HG03342 (cell line): ENCODE measurements at regions not wholly inside any gene's neighbourhood (a gene's known extent, or its start where the extent isn't known, plus 50 kb on each side); places are given as distances from the start of the nearest gene placed in this dataset.
A peak's percentile ranks its signal among the peaks of the same experiment; 100 is the strongest.
"Not testable (repeated sequence)": the region's sequence is repeated elsewhere in the genome, so short reads cannot be mapped to it uniquely, and the experiment has no call there.

Experiments
- ATAC-seq: cut with Tn5 transposase; IDR thresholded peaks from one replicate; pipeline ENCODE4 v1.9.1; 2021; ENCODE audit warnings: mild to moderate bottlenecking, moderate library complexity; ENCODE audit not compliant: unreplicated experiment

GRCh38 chr10:8128511-8128910 lies 74.0 kb downstream of the GATA3 start:
- no peak for ATAC-seq

- no peak for ATAC-seq
Measured at GRCh38 chr10:8129438-8129837, 75.0 kb downstream of the GATA3 start.

GRCh38 chr10:8130973-8131911 lies 76.8 kb downstream of the GATA3 start:
- ATAC-seq: peak; percentile 77

- ATAC-seq: peak; percentile 54
Measured at GRCh38 chr10:8133146-8133545, 78.7 kb downstream of the GATA3 start.

- no peak for ATAC-seq
Measured at GRCh38 chr10:8136736-8137135, 82.2 kb downstream of the GATA3 start.

GRCh38 chr10:8137272-8137681 lies 82.8 kb downstream of the GATA3 start:
- no peak for ATAC-seq

GRCh38 chr10:8137726-8138125 lies 83.2 kb downstream of the GATA3 start:
- ATAC-seq: no peak

- no peak for ATAC-seq
Measured at GRCh38 chr10:8138471-8138870, 84.0 kb downstream of the GATA3 start.

- no peak for ATAC-seq
Measured at GRCh38 chr10:8144496-8144895, 90.0 kb downstream of the GATA3 start.

GRCh38 chr10:8146650-8147049 lies 92.2 kb downstream of the GATA3 start:
- no peak for ATAC-seq

- no peak for ATAC-seq
Measured at GRCh38 chr10:8149991-8150390, 95.5 kb downstream of the GATA3 start.

- no peak for ATAC-seq
Measured at GRCh38 chr10:8150401-8150905, 96.0 kb downstream of the GATA3 start.

GRCh38 chr10:8151086-8151485 lies 96.6 kb downstream of the GATA3 start:
- no peak for ATAC-seq

- no peak for ATAC-seq
Measured at GRCh38 chr10:8156918-8157317, 102.4 kb downstream of the GATA3 start.

GRCh38 chr10:8158193-8159071 lies 103.9 kb downstream of the GATA3 start:
- ATAC-seq: no peak

- no peak for ATAC-seq
Measured at GRCh38 chr10:8159341-8160165, 105.1 kb downstream of the GATA3 start.

GRCh38 chr10:8163824-8164223 lies 109.3 kb downstream of the GATA3 start:
- no peak for ATAC-seq

- ATAC-seq: not testable (repeated sequence)
Measured at GRCh38 chr10:8164640-8165039, 110.2 kb downstream of the GATA3 start.

- ATAC-seq: no peak
Measured at GRCh38 chr10:8168836-8169235, 114.3 kb downstream of the GATA3 start.

- no peak for ATAC-seq
Measured at GRCh38 chr10:8171008-8171407, 116.5 kb downstream of the GATA3 start.

- no peak for ATAC-seq
Measured at GRCh38 chr10:8172604-8173003, 118.1 kb downstream of the GATA3 start.
